ENCODE measurements at regions not wholly inside any gene's neighbourhood (a gene's known extent, or its start where the extent isn't known, plus 50 kb on each side); places are given as distances from the start of the nearest gene placed in this dataset.

- TF ChIP-seq CTCF (IDR thresholded peaks at IDR 0.05), result no peak
- no peak for TF ChIP-seq POLR2A (IDR thresholded peaks at IDR 0.05)
These were observed 280.6 kb downstream of the SATB1 start for GRCh38 chr3:18144571-18144970.

Measured in stomach (tissue), 4 donors.